IMR-90 (cell line): ENCODE measurements at regions not wholly inside any gene's neighbourhood (a gene's known extent, or its start where the extent isn't known, plus 50 kb on each side); places are given as distances from the start of the nearest gene placed in this dataset.

Experiments
- ATAC-seq: fragments of 200-7000 bp; cut with Tn5 transposase; 2 replicates; pipeline ENCODE4 v1.9.1; 2020; ENCODE audit warnings: low read depth, mild to moderate bottlenecking, moderate library complexity
- BruUV-seq: library from RNA; stranded (reverse); fragments of 400-500 nt; replicated peaks from 2 replicates; lab custom pipeline; 2021; lab: Mats Ljungman, UMichigan
- CTCF ChIA-PET: fragments of 300-600 bp; formaldehyde crosslinking; extraction: SDS; loops from one replicate; lab custom pipeline; 2021; ENCODE audit warnings: antibody characterized with exemption; lab: Yijun Ruan, JAX
- POLR2A ChIA-PET: fragments of 300-600 bp; sonication (Branson Sonifier 250); formaldehyde crosslinking; loops from one replicate; lab custom pipeline; 2022; ENCODE audit warnings: antibody characterized with exemption; ENCODE audit not compliant: unreplicated experiment; lab: Charles Lee
- DNase-seq: peaks from one replicate; pipeline ENCODE4 v3.0.0; 2013
- H2AFZ ChIP-seq: replicated peaks from 2 replicates; pipeline ENCODE3; 2013; ENCODE audit warnings: low read length, mild to moderate bottlenecking; ENCODE audit not compliant: poor library complexity
- H2AK5ac ChIP-seq: 2 replicates; pipeline ENCODE4 v1.6.1; 2013; ENCODE audit warnings: low read depth, low read length, inconsistent platforms
- H2AK9ac ChIP-seq: replicated peaks from 2 replicates; pipeline ENCODE3; 2013; ENCODE audit warnings: mild to moderate bottlenecking, low read depth, low read length, moderate library complexity; ENCODE audit not compliant: poor library complexity
- H2BK120ac ChIP-seq: 2 replicates; pipeline ENCODE4 v1.6.1; 2013; ENCODE audit warnings: low read depth, low read length, inconsistent platforms
- H2BK15ac ChIP-seq: 3 replicates; pipeline ENCODE4 v1.6.1; 2013; ENCODE audit warnings: low read depth, low read length, inconsistent platforms
- H2BK20ac ChIP-seq: 2 replicates; pipeline ENCODE4 v1.6.1; 2013; ENCODE audit warnings: low read depth, mild to moderate bottlenecking, inconsistent platforms, low read length, moderate library complexity
- H2BK5ac ChIP-seq: 2 replicates; pipeline ENCODE4 v1.6.1; 2013; ENCODE audit warnings: mild to moderate bottlenecking, low read depth, low read length, inconsistent platforms; ENCODE audit not compliant: poor library complexity, severe bottlenecking
- H3K14ac ChIP-seq: replicated peaks from 2 replicates; pipeline ENCODE4 v1.6.1; 2013; ENCODE audit warnings: low read depth, low read length, inconsistent platforms
- H3K18ac ChIP-seq: 2 replicates; pipeline ENCODE4 v1.6.1; 2013; ENCODE audit warnings: low read depth, low read length, control low read depth
- H3K23ac ChIP-seq: 2 replicates; pipeline ENCODE4 v1.6.1; 2013; ENCODE audit warnings: low read depth, low read length, inconsistent platforms
- H3K27ac ChIP-seq: 2 replicates; pipeline ENCODE4 v1.5.1; 2013; ENCODE audit warnings: mild to moderate bottlenecking, control low read depth, low read length; ENCODE audit not compliant: insufficient read depth
- H3K27me3 ChIP-seq: 2 replicates; pipeline ENCODE4 v1.6.1; 2013; ENCODE audit warnings: low read length; ENCODE audit not compliant: control insufficient read depth, insufficient read depth
- H3K36me3 ChIP-seq: 2 replicates; pipeline ENCODE4 v1.6.1; 2013; ENCODE audit warnings: low read length, mixed read lengths; ENCODE audit not compliant: control insufficient read depth, insufficient read depth
- H3K4ac ChIP-seq: 2 replicates; pipeline ENCODE4 v1.6.1; 2013; ENCODE audit warnings: low read depth, low read length, inconsistent platforms
- H3K4me1 ChIP-seq: 2 replicates; pipeline ENCODE4 v1.6.1; 2013; ENCODE audit warnings: low read length, mixed read lengths; ENCODE audit not compliant: control insufficient read depth, insufficient read depth
- H3K4me2 ChIP-seq: 2 replicates; pipeline ENCODE4 v1.6.1; 2013; ENCODE audit warnings: low read depth, mild to moderate bottlenecking, control low read depth, low read length, moderate library complexity
- H3K4me3 ChIP-seq: 2 replicates; pipeline ENCODE4 v1.5.1; 2013; ENCODE audit warnings: low read depth, mild to moderate bottlenecking, control low read depth, low read length, moderate library complexity; ENCODE audit not compliant: insufficient read depth
- H3K56ac ChIP-seq: 2 replicates; pipeline ENCODE4 v1.6.1; 2013; ENCODE audit warnings: low read length, inconsistent platforms; ENCODE audit not compliant: insufficient read depth; ENCODE audit errors: extremely low read depth
- H3K79me1 ChIP-seq, 2 experiments: 2 replicates each; pipeline ENCODE4 v1.6.1; 2013; ENCODE audit warnings: low read length in 2 of 2, inconsistent platforms in 1 of 2, low read depth in 1 of 2
- H3K9ac ChIP-seq: 2 replicates; pipeline ENCODE4 v1.6.1; 2013; ENCODE audit warnings: low read depth, low read length, control low read depth
- H3K9me1 ChIP-seq: 2 replicates; pipeline ENCODE4 v1.6.1; 2013; ENCODE audit warnings: low read length, inconsistent platforms; ENCODE audit not compliant: insufficient read depth
- H3K9me3 ChIP-seq: 2 replicates; pipeline ENCODE4 v1.6.1; 2013; ENCODE audit warnings: low read length; ENCODE audit not compliant: control insufficient read depth, insufficient read depth
- H4K20me1 ChIP-seq: 2 replicates; pipeline ENCODE4 v1.6.1; 2013; ENCODE audit warnings: low read length, inconsistent platforms; ENCODE audit not compliant: insufficient read depth
- H4K5ac ChIP-seq: 2 replicates; pipeline ENCODE4 v1.6.1; 2013; ENCODE audit warnings: mild to moderate bottlenecking, low read depth, low read length, control low read depth
- H4K8ac ChIP-seq, 2 experiments: 2 replicates each; pipeline ENCODE4 v1.6.1; 2013; ENCODE audit warnings: low read depth in 2 of 2, low read length in 2 of 2, control low read depth in 1 of 2, inconsistent platforms in 1 of 2
- H4K91ac ChIP-seq: 2 replicates; pipeline ENCODE4 v1.6.1; 2013; ENCODE audit warnings: low read depth, low read length, inconsistent platforms; ENCODE audit not compliant: insufficient read depth
- BHLHE40 ChIP-seq: fragments of 150-350 bp; IDR thresholded peaks from 2 replicates; pipeline ENCODE4 v1.6.1; 2016; ENCODE audit warnings: mild to moderate bottlenecking, low read depth, low read length
- POLR2A ChIP-seq: IDR thresholded peaks from 2 replicates; pipeline ENCODE4 v1.6.1; 2012; ENCODE audit warnings: mild to moderate bottlenecking, low read depth, low read length
- SMC3 ChIP-seq: fragments of 150-350 bp; IDR thresholded peaks from 2 replicates; pipeline ENCODE4 v1.6.1; 2016; ENCODE audit warnings: low read depth, mild to moderate bottlenecking, antibody characterized with exemption, low read length, moderate library complexity
- USF2 ChIP-seq: fragments of 150-350 bp; IDR thresholded peaks from 2 replicates; pipeline ENCODE4 v1.6.1; 2017; ENCODE audit warnings: mild to moderate bottlenecking, antibody characterized with exemption, low read length, low read depth
- WGBS, 2 experiments: methylation state at CpG; one replicate each; pipeline versions ENCODE4 v1.1.5 to v1.1.7; 2013; ENCODE audit warnings: missing lambda C conversion rate in 2 of 2; ENCODE audit not compliant: insufficient read length in 1 of 2; ENCODE audit errors: extremely low coverage in 2 of 2; 5-methylcytosine and 5-hydroxymethylcytosine counted together
- dilution Hi-C: fragments of 300-500 bp; cut with HindIII; formaldehyde crosslinking; loops from one replicate; pipeline ENCODE4 v1.14.3; 2018; ENCODE audit warnings: low sequenced_read_pairs; ENCODE audit not compliant: unreplicated experiment
- in situ Hi-C: fragments of 300-500 bp; cut with MboI; formaldehyde crosslinking; loops from 3 replicates; pipeline ENCODE4 v1.14.3; 2019; ENCODE audit warnings: low sequenced_read_pairs, inconsistent platforms, mixed read lengths
- intact Hi-C: fragments of 100-400 bp; cut with micrococcal nuclease; formaldehyde crosslinking; loops from 2 replicates; pipeline ENCODE4 v1.10.0; 2022

GRCh38 chr11:23749762-23750430, 747.0 kb upstream of the LUZP2 start:
- Histone ChIP-seq H3K27ac (no peak overlapping the region), H3K4me1 (no peaks in the 10 kb centered on the region), H2AK5ac (no peak overlapping the region), H3K4me2 (no peak overlapping the region), H3K56ac (no peak overlapping the region), H3K9me1 (0 out of 2 replicates have a peak, but pooled peaks cover 3% of the 10 kb centered on the region), H2AFZ (no peak overlapping the region), H4K20me1 (no peaks in the 10 kb centered on the region), H4K91ac (no peak overlapping the region), H4K5ac (no peak overlapping the region), H3K9me3 (no peaks in the 10 kb centered on the region), H3K27me3 (no peaks in the 10 kb centered on the region), H3K4me3 (no peak overlapping the region), H3K23ac (no peak overlapping the region), H3K14ac (no peak overlapping the region), H3K9ac (no peak overlapping the region), H2BK5ac (no peak overlapping the region), H3K79me1 (no peaks in the 10 kb centered on the region), H4K8ac (no peak overlapping the region), H2BK15ac (no peak overlapping the region), H3K18ac (no peak overlapping the region), H3K36me3 (no peaks in the 10 kb centered on the region), H2BK120ac (no peak overlapping the region), H2BK20ac (no peak overlapping the region), H2AK9ac (no peak overlapping the region), H3K4ac (no peak overlapping the region)
- ATAC-seq (no peak), DNase-seq (no peak)
- dilution Hi-C loops: no loop called here
- ChIA-PET POLR2A (no interaction called here), CTCF (interaction anchor here (1.0 kb wide), 1 partner anchor 10 kb away, joined by 4 read pairs; no protein-coding TSS in a partner anchor)
- in situ Hi-C loops: no loop called here
- TF ChIP-seq SMC3 (no peak), BHLHE40 (no peak), USF2 (no peak), POLR2A (no peak)
- BruUV-seq: no TSS peak
- WGBS, 2 experiments: no CpG with 5 or more reads among the region's 2 CpGs
- intact Hi-C loops: loop anchor here (10.0 kb wide), 1 partner anchor 175 kb away; no protein-coding TSS in a partner anchor
